OCI-LY7 (cell line): ENCODE measurements at regions not wholly inside any gene's neighbourhood (a gene's known extent, or its start where the extent isn't known, plus 50 kb on each side); places are given as distances from the start of the nearest gene placed in this dataset.

Experiments
- BruUV-seq: library from RNA; stranded (reverse); fragments of 400-500 nt; replicated peaks from 2 replicates; lab custom pipeline; 2021; lab: Mats Ljungman, UMichigan
- CTCF ChIA-PET: fragments of 300-600 bp; sonication (Branson Sonifier 250); formaldehyde crosslinking; loops from one replicate; lab custom pipeline; 2022; ENCODE audit warnings: antibody characterized with exemption; ENCODE audit not compliant: unreplicated experiment; lab: Charles Lee
- POLR2A ChIA-PET: fragments of 300-600 bp; sonication (Branson Sonifier 250); formaldehyde crosslinking; loops from one replicate; lab custom pipeline; 2022; ENCODE audit warnings: antibody characterized with exemption; lab: Charles Lee
- DNase-seq: peaks from one replicate; pipeline ENCODE4 v3.0.0-alpha.2; 2015; ENCODE audit warnings: low spot score
- H2AFZ ChIP-seq: fragments of 200-600 bp; sonication (generic), shearing (Covaris generic); 2 replicates; pipeline ENCODE4 v1.6.1; 2014; ENCODE audit warnings: mild to moderate bottlenecking, antibody characterized with exemption, low read length, moderate library complexity
- H3K27ac ChIP-seq: fragments of 200-600 bp; sonication (generic); 2 replicates; pipeline ENCODE4 v1.5.1; 2014; ENCODE audit warnings: mixed run types, low read depth, mild to moderate bottlenecking, moderate library complexity, low read length, inconsistent platforms; ENCODE audit not compliant: poor library complexity, severe bottlenecking
- H3K36me3 ChIP-seq: fragments of 200-600 bp; sonication (generic); 2 replicates; pipeline ENCODE4 v1.6.1; 2014; ENCODE audit warnings: mild to moderate bottlenecking, antibody characterized with exemption, low read length, moderate library complexity, mixed read lengths; ENCODE audit not compliant: insufficient read depth
- H3K4me1 ChIP-seq: fragments of 200-600 bp; sonication (generic); 2 replicates; pipeline ENCODE4 v1.5.1; 2014; ENCODE audit warnings: mild to moderate bottlenecking, low read length; ENCODE audit not compliant: insufficient read depth, poor library complexity, severe bottlenecking
- H3K4me2 ChIP-seq: fragments of 200-600 bp; sonication (generic); 2 replicates; pipeline ENCODE4 v1.6.1; 2014; ENCODE audit warnings: mild to moderate bottlenecking, low read length
- H3K4me3 ChIP-seq: fragments of 200-600 bp; sonication (generic); 2 replicates; pipeline ENCODE4 v1.5.1; 2014; ENCODE audit warnings: mild to moderate bottlenecking, low read depth, low read length; ENCODE audit not compliant: poor library complexity, severe bottlenecking
- H3K79me2 ChIP-seq: fragments of 200-600 bp; sonication (generic); 2 replicates; pipeline ENCODE4 v1.6.1; 2016; ENCODE audit warnings: low read depth, mild to moderate bottlenecking, low read length, moderate library complexity, mixed read lengths; ENCODE audit not compliant: insufficient read depth
- H3K9me2 ChIP-seq: fragments of 200-600 bp; sonication (generic); 2 replicates; pipeline ENCODE4 v1.6.1; 2016; ENCODE audit warnings: mild to moderate bottlenecking, low read length, mixed read lengths; ENCODE audit not compliant: insufficient read depth
- H3K9me3 ChIP-seq: fragments of 200-600 bp; sonication (generic); 2 replicates; pipeline ENCODE4 v1.6.1; 2014; ENCODE audit warnings: mild to moderate bottlenecking, mixed run types, low read length, mixed read lengths
- H4K20me1 ChIP-seq: fragments of 200-600 bp; sonication (generic); 2 replicates; pipeline ENCODE4 v1.6.1; 2014; ENCODE audit warnings: mild to moderate bottlenecking, antibody characterized with exemption, low read length, moderate library complexity, mixed read lengths; ENCODE audit not compliant: insufficient read depth
- EZH2phosphoT487 ChIP-seq: fragments of 200-600 bp; sonication (generic); IDR thresholded peaks from 2 replicates; pipeline ENCODE4 v1.6.1; 2018; ENCODE audit warnings: low read depth, borderline replicate concordance, mild to moderate bottlenecking, mixed run types, antibody characterized with exemption, low read length, moderate library complexity, mixed read lengths
- intact Hi-C: fragments of 100-400 bp; cut with micrococcal nuclease; formaldehyde crosslinking; loops from one replicate; pipeline ENCODE4 v1.10.0; 2022; ENCODE audit not compliant: unreplicated experiment
- TF ChIP-seq, protein P1 (sequence below): fragments of 200-600 bp; sonication (generic); conservative IDR thresholded peaks from 2 replicates; pipeline ENCODE4 v1.5.1; 2014; ENCODE audit warnings: mild to moderate bottlenecking, antibody characterized with exemption, low read length, moderate library complexity, mixed read lengths

DNA sequence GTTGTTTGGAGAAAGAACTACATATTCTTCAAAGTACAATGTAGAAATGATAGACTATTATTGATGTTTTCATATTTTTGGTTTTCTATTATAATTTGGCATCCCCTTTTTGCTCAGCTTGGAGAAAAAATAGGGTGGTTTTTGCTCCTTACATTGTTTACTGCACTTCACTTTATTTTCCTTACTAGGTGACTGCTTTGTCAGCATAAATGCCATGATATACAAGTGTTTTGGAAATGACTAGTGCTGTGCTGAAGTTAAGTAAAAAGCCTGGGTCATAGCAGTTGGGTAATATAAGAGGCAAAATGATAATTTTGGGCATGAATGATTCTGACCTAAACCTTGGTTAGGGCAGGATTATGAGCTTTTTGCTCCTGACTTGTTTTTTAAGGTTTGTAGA is 250.9 kb downstream of the KCNS3 start:
- TF ChIP-seq, protein P1, sequence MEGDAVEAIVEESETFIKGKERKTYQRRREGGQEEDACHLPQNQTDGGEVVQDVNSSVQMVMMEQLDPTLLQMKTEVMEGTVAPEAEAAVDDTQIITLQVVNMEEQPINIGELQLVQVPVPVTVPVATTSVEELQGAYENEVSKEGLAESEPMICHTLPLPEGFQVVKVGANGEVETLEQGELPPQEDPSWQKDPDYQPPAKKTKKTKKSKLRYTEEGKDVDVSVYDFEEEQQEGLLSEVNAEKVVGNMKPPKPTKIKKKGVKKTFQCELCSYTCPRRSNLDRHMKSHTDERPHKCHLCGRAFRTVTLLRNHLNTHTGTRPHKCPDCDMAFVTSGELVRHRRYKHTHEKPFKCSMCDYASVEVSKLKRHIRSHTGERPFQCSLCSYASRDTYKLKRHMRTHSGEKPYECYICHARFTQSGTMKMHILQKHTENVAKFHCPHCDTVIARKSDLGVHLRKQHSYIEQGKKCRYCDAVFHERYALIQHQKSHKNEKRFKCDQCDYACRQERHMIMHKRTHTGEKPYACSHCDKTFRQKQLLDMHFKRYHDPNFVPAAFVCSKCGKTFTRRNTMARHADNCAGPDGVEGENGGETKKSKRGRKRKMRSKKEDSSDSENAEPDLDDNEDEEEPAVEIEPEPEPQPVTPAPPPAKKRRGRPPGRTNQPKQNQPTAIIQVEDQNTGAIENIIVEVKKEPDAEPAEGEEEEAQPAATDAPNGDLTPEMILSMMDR: no peak
- no peak for TF ChIP-seq EZH2phosphoT487
- Histone ChIP-seq H3K4me2 (no peak overlapping the region), H3K27ac (no peak overlapping the region), H3K9me2 (no peaks in the 10 kb centered on the region), H3K79me2 (no peaks in the 10 kb centered on the region), H2AFZ (no peak overlapping the region), H3K4me3 (no peak overlapping the region), H4K20me1 (no peaks in the 10 kb centered on the region), H3K9me3 (no peaks in the 10 kb centered on the region), H3K36me3 (no peaks in the 10 kb centered on the region), H3K4me1 (no peaks in the 10 kb centered on the region)
- no TSS peak for BruUV-seq
- DNase-seq: no peak
- CTCF ChIA-PET: no interaction called here
- POLR2A ChIA-PET: no interaction called here
- intact Hi-C loops: no loop called here

DNA sequence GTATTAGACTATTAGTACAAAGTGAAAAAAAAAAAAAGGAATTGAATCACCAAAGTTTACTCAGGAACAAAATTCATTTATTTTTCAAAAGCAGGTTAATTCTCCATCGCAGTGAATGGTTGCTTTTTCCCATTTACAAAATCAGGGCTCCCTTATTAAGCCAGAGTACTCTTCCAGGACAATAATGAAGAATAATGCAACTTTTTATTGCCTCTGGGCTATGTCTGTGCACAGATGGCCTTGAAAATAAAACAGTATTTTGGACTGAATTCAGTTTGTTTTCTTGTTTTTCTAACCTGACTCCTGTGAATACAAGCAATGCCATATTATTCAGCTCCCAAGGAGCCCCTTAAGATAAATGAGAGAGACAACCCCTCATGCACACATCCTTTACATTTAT is 246.8 kb downstream of the KCNS3 start:
- Histone ChIP-seq H3K79me2 (no peaks in the 10 kb centered on the region), H3K4me3 (no peak overlapping the region), H3K36me3 (no peaks in the 10 kb centered on the region), H3K27ac (no peak overlapping the region), H3K9me3 (no peaks in the 10 kb centered on the region), H2AFZ (no peak overlapping the region), H4K20me1 (no peaks in the 10 kb centered on the region), H3K9me2 (no peaks in the 10 kb centered on the region), H3K4me1 (no peaks in the 10 kb centered on the region), H3K4me2 (no peak overlapping the region)
- intact Hi-C loops: no loop called here
- POLR2A ChIA-PET: interaction anchor here (0.6 to 1.0 kb wide), 4 partner anchors 9 to 246 kb away, joined by 3 to 6 read pairs (median 3); no protein-coding TSS in a partner anchor
- TF ChIP-seq, protein P1: no peak
- TF ChIP-seq EZH2phosphoT487: no peak
- CTCF ChIA-PET: no interaction called here
- DNase-seq: no peak
- BruUV-seq: no TSS peak

DNA sequence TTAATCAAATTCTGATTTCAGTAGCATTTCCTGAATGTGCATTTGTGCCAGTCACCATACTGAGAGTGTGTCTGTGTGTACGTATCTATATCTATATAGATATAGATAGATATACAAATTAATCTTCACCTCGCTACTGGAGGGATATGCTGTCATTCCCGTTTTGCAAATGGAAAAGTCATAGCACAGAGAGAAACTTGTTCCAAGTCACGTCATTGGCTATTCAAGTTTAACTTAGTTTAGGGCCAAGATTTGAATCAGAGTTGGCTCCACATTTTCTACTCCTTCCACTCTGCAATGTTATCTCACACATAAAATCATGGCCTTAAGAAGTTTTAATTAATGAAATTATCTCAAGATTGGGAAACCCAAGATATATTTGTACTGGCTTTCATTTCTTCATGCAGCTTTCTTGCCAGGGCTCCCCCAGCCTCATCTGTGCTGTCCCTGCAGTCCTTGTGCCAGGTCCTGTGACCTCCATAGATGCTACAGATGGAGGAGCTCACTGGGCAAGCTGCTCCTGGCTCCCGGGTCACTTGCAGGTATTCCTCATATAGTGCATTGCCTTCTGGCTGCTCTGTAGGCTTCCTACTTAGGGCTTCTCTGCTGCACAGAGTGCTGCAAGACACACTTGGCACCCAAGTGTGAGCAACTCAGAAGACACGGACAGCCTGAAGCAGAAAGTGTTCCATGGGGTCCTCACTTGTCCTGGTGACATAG is 245.8 kb downstream of the KCNS3 start:
- no peak overlapping the region for H2AFZ ChIP-seq
- H3K9me2 ChIP-seq: no peaks in the 10 kb centered on the region
- H3K9me3 ChIP-seq: no peaks in the 10 kb centered on the region
- BruUV-seq: no TSS peak
- no peaks in the 10 kb centered on the region for H3K36me3 ChIP-seq
- DNase-seq: no peak
- no peaks in the 10 kb centered on the region for H4K20me1 ChIP-seq
- no peaks in the 10 kb centered on the region for H3K4me1 ChIP-seq
- ChIA-PET CTCF (no interaction called here), POLR2A (no interaction called here)
- H3K79me2 ChIP-seq: no peaks in the 10 kb centered on the region
- TF ChIP-seq, protein P1: no peak
- no peak for TF ChIP-seq EZH2phosphoT487
- no peak overlapping the region for H3K4me3 ChIP-seq
- H3K27ac ChIP-seq: no peak overlapping the region
- intact Hi-C loops: no loop called here
- no peak overlapping the region for H3K4me2 ChIP-seq
